ENCODE measurements at regions not wholly inside any gene's neighbourhood (a gene's known extent, or its start where the extent isn't known, plus 50 kb on each side); places are given as distances from the start of the nearest gene placed in this dataset.

- TF ChIP-seq CTCF (IDR thresholded peaks at IDR 0.05) (no peak), POLR2A (IDR thresholded peaks at IDR 0.05) (no peak)
Measured at GRCh38 chr7:41133690-41134299, 569.1 kb downstream of the INHBA start.
